HG03139 (cell line): ENCODE measurements at regions not wholly inside any gene's neighbourhood (a gene's known extent, or its start where the extent isn't known, plus 50 kb on each side); places are given as distances from the start of the nearest gene placed in this dataset.

Experiments used
- ATAC-seq: cut with Tn5 transposase; IDR thresholded peaks from one replicate; pipeline ENCODE4 v1.9.1; 2021; ENCODE audit not compliant: unreplicated experiment

DNA sequence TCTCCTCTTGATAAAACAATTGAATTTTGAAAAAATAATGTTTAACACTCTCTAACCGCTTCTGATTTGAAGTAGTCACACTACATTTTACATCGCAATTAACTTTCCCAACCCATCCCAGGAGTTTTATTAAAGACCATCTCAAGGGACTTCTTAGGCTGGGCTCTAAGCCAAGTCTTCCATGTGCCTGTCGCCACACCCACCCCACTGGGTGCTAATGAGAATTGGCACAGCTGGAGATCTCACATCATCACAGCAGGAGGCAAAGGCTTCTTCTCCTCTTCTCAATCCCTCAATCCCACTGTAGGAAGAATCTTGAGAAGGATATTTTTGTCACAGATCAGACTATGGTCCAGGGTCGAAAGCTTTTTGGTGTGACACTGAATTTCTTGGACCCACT is 328.9 kb downstream of the NUF2 start:
- no peak for ATAC-seq

DNA sequence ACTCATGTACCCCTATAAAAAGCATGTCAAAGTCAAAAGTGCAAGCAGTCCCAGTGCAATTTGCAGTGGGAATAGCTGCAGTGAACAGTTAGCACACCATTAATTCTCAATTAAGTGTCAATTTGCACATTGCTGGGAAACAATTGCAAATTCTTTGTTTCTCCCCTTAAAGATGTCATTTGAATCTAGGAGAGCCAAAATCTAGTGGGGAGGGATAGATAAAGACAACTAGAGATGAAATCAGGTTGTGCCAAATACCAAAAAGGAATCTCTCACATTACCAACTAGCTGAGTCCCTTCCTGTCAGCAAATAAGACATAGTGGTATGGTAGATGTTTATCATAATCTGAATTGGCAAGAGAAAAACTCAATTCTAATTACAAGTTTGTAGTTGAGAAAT is 330.7 kb downstream of the NUF2 start:
- no peak for ATAC-seq

DNA sequence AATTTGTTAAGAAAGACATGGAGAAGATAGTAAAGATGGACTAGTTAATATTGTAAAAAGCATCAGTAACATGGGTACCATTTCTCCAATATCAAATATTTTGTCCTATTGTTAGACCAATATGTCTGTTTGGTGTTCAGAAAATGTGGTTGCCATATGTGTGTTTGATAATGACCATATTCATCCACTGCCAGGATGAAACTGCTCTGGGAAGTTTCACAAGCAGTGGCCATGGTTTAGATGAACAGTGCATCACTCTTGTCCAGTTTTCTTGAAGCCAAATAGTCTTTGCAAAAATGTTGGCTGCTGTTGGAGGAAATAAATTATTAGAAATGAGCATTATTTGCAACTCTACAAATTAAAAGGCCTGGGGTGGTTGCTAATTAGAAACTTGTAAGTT is 333.8 kb downstream of the NUF2 start:
- ATAC-seq, result no peak

DNA sequence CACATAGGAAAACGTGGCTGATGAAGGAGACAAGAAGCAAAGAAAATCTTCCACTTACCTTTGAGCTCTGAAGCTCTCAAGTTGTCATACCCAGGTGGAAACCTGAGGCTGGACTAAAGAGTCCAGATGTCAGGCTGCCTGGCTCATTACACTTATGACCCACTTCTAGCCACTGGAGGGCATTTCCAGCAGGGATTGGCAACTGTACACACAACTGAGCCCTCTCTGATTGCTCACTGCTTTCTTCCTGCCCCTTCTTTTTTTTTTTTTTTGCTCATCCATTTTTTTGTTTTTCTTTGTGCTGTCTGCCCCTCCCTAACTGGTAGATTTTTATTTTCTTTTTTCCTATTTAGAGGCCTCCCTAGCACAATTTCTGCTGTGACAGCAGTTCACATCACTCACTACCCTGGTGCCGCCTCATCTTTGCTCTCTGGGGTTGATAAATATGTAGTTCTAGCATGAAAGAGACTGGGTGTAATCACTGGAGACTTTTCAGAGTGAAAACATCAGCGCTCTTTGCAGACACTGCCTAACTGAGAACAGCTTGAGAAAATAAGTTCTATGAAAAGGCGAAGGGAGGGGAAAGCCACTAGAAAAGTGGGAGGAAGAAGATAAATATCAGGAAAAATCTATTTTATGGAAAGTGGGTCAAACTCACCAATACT is 334.5 kb downstream of the NUF2 start:
- no peak for ATAC-seq

GRCh38 chr1:163657719-163658118 is 336.0 kb downstream of the NUF2 start:
- ATAC-seq, result no peak

GRCh38 chr1:163661391-163661790 is 339.6 kb downstream of the NUF2 start:
- ATAC-seq, result no peak

DNA sequence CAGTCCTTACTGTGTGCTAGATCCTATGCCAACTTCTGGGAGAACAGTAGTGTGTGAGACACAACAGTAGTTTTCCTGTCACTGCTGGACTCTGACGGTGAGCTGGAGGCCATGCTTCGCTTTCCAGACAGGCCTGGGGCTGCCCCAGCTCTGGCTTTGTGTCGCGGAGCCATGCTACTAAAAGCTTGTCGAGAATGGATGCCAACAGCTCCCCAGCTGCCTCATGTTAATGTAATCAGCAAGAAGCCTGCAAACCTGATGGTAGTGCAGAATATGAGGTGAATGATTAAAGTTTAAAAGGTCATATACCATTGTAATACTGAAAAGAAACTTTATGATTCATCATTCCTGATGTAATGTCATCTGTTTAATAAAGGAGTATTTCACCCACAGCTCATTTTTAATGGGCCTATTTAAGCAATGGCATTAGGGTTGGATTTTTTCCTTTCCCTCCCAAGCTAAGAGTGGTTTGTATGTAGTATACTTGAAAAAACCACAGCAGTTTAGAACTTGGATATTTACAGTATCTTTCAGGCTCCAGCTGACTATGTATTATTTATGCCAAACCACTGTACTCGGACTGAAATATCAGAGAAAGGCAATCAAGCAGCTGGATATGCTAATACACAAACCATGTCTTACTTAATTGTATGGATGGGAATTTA is 343.0 kb downstream of the NUF2 start:
- no peak for ATAC-seq

GRCh38 chr1:163668472-163668871 is 346.7 kb downstream of the NUF2 start:
- no peak for ATAC-seq

- no peak for ATAC-seq
Observed at GRCh38 chr1:163670989-163671757, 349.4 kb downstream of the NUF2 start.

GRCh38 chr1:163672976-163673758 is 351.4 kb downstream of the NUF2 start:
- no peak for ATAC-seq

- no peak for ATAC-seq
Observed at GRCh38 chr1:163673759-163674151, 352.0 kb downstream of the NUF2 start.

DNA sequence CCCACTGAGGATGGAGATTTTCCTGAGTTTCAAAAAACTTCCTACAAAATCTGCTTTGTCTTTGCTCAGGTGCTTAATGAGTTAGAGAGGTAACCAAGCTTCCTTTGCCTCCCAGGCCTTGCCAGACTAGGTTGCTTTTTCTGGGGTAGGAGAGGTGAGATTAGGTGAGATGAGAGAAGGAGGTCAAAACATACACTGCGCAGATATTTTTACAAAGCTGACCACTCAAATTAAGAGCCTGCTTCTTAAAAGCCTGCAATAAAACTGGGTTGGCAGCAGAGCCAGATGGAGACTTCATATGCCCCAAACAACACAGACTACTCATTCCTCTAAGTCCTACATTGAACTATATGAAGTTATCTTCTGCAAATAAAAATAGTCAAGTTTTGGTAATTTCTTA is 352.5 kb downstream of the NUF2 start:
- no peak for ATAC-seq

- ATAC-seq, result no peak
Observed at GRCh38 chr1:163684785-163685184, 363.0 kb downstream of the NUF2 start.

DNA sequence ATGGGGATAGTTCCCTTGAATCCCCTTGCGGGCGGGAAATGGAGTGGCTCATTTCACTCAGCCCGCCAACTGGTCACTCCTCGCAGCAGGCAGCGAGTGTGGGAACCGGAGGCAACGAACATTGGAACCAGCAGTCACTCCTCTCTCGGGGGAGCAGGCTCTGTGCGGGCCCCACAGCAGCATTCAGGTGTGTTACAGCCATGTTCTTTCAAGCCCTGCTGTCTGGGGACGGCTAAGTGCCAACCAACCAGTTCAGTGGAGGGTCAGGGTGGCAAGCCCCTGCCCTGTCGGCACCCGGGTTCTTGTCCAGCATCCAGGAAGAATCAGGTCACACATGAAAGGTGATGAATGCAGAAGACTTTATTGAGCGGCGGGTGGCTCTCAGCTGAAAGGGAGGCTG is 370.5 kb downstream of the NUF2 start:
- no peak for ATAC-seq

GRCh38 chr1:163697137-163697536 is 375.4 kb downstream of the NUF2 start:
- no peak for ATAC-seq

DNA sequence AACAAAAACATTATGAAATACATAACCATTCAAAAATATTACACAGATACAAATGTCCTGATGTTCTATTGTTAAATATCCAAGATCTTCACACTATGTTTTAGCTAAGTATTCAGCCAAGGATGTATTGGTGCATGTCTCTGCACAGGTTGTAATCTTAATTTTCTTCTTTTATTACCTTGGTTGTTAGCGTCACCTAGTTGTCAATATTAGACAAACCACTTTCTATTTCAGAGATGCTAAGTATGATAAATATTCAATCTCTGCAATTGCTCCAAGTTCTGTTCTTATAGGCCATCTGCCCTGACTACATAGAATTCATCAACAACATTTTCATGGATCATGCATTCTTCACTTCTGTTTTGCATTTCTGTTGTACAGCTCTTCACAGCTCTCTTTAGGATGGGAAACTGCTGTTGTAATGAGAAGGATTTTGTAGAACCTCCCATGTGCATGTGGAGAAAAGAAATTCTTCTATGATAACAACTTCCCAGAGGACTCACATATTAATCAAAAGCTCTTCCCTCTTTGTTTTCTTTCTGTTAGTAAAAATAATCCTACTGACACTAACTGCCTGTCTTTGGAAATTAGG is 380.1 kb downstream of the NUF2 start:
- no peak for ATAC-seq

DNA sequence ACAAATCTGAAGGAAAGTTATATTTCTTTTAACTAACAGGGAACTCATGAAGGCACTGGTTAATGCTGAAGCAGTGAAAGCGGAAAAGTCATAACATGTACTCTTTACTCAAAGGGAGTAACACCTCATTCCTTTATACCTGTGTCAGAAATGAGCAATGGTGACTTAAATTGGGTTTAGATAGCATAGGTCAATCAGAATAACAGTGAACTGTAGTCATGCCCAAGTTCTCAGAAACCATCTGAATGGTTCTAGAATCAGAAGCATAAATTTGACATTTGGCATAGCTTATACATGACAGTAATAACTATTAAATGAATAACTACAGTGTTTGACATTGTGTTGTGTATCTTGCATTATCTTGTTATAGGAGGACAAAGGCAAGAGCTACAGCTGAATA is 382.0 kb downstream of the NUF2 start:
- ATAC-seq, result no peak

- ATAC-seq, result no peak
Observed at GRCh38 chr1:163706915-163707314, 385.2 kb downstream of the NUF2 start.

GRCh38 chr1:163709636-163710035 is 387.9 kb downstream of the NUF2 start:
- no peak for ATAC-seq

- no peak for ATAC-seq
Observed at GRCh38 chr1:163712321-163712720, 390.6 kb downstream of the NUF2 start.

GRCh38 chr1:163720294-163720693 is 398.5 kb downstream of the NUF2 start:
- no peak for ATAC-seq
